Activated naive CD4-positive, alpha-beta T cell treated with anti-CD3 and anti-CD28 coated beads for 36 hours (primary cell): ENCODE measurements at regions not wholly inside any gene's neighbourhood (a gene's known extent, or its start where the extent isn't known, plus 50 kb on each side); places are given as distances from the start of the nearest gene placed in this dataset.

Source experiments
- CTCF ChIA-PET: fragments of 350-600 bp; sonication (Branson Sonifier 250); formaldehyde crosslinking; loops from one replicate; lab custom pipeline; 2021; ENCODE audit warnings: antibody characterized with exemption; lab: Charles Lee
- DNase-seq: peaks from one replicate; pipeline ENCODE4 v3.0.0-alpha.2; 2020
- H3K27ac Mint-ChIP-seq: one replicate; pipeline ENCODE4 v1.8.0; 2021; ENCODE audit warnings: mild to moderate bottlenecking, mixed read lengths
- H3K27me3 Mint-ChIP-seq: one replicate; pipeline ENCODE4 v1.8.0; 2021; ENCODE audit warnings: low read depth, mixed read lengths
- H3K36me3 Mint-ChIP-seq: one replicate; pipeline ENCODE4 v1.8.0; 2021; ENCODE audit warnings: low read depth, mixed read lengths
- H3K4me1 Mint-ChIP-seq: one replicate; pipeline ENCODE4 v1.8.0; 2021; ENCODE audit warnings: low read depth, mixed read lengths
- H3K4me3 Mint-ChIP-seq: one replicate; pipeline ENCODE4 v1.8.0; 2021; ENCODE audit warnings: mild to moderate bottlenecking, moderate library complexity, mixed read lengths
- H3K9me3 Mint-ChIP-seq: one replicate; pipeline ENCODE4 v1.8.0; 2021; ENCODE audit warnings: mixed read lengths
- intact Hi-C: fragments of 100-400 bp; cut with micrococcal nuclease; formaldehyde crosslinking; loops from one replicate; pipeline ENCODE4 v1.15.1; 2023

- Mint-ChIP-seq H3K36me3 (no peaks in the 10 kb centered on the region), H3K4me3 (no peak overlapping the region), H3K9me3 (no peaks in the 10 kb centered on the region), H3K27ac (no peak overlapping the region), H3K27me3 (peaks cover 13% of the 10 kb centered on the region), H3K4me1 (peaks cover 5% of the 10 kb centered on the region)
- CTCF ChIA-PET, result no interaction called here
- intact Hi-C loops, result no loop called here
- no peak for DNase-seq
Observed at GRCh38 chr13:34151885-34152284, 333.9 kb downstream of the RFC3 start.

- H3K4me3 Mint-ChIP-seq, result no peak overlapping the region
- peaks cover 8% of the 10 kb centered on the region for H3K4me1 Mint-ChIP-seq
- H3K9me3 Mint-ChIP-seq, result no peaks in the 10 kb centered on the region
- CTCF ChIA-PET, result interaction anchor here (1.2 kb wide), 1 partner anchor 9 kb away, joined by 3 read pairs; no protein-coding TSS in a partner anchor
- H3K36me3 Mint-ChIP-seq, result no peaks in the 10 kb centered on the region
- H3K27ac Mint-ChIP-seq, result no peak overlapping the region
- peaks cover 17% of the 10 kb centered on the region for H3K27me3 Mint-ChIP-seq
- intact Hi-C loops, result no loop called here
- DNase-seq, result no peak
Observed at GRCh38 chr13:34152409-34152808, 334.5 kb downstream of the RFC3 start.

GRCh38 chr13:34152996-34153395 is 335.0 kb downstream of the RFC3 start:
- CTCF ChIA-PET, result interaction anchor here (1.2 kb wide), 1 partner anchor 9 kb away, joined by 3 read pairs; no protein-coding TSS in a partner anchor
- no peak overlapping the region for H3K27ac Mint-ChIP-seq
- intact Hi-C loops, result no loop called here
- no peaks in the 10 kb centered on the region for H3K9me3 Mint-ChIP-seq
- DNase-seq, result no peak
- H3K36me3 Mint-ChIP-seq, result no peaks in the 10 kb centered on the region
- H3K27me3 Mint-ChIP-seq, result peaks cover 20% of the 10 kb centered on the region
- peaks cover 8% of the 10 kb centered on the region for H3K4me1 Mint-ChIP-seq
- no peak overlapping the region for H3K4me3 Mint-ChIP-seq

GRCh38 chr13:34153428-34154180 is 335.7 kb downstream of the RFC3 start:
- no peak for DNase-seq
- Mint-ChIP-seq H3K9me3 (no peaks in the 10 kb centered on the region), H3K27ac (no peak overlapping the region), H3K27me3 (peaks cover 22% of the 10 kb centered on the region), H3K4me3 (no peak overlapping the region), H3K36me3 (no peaks in the 10 kb centered on the region), H3K4me1 (peaks cover 8% of the 10 kb centered on the region)
- CTCF ChIA-PET, result interaction anchor here (0.6 to 1.2 kb wide), 2 partner anchors 8 to 267 kb away, joined by 3 read pairs; no protein-coding TSS in a partner anchor
- intact Hi-C loops, result no loop called here

GRCh38 chr13:34155931-34156607 is 338.1 kb downstream of the RFC3 start:
- intact Hi-C loops, result loop anchor here (2.0 to 5.0 kb wide), 3 partner anchors 613 to 787 kb away; partner anchors contain the start of gene NBEA
- H3K36me3 Mint-ChIP-seq, result no peaks in the 10 kb centered on the region
- no peak overlapping the region for H3K4me3 Mint-ChIP-seq
- CTCF ChIA-PET, result interaction anchor here (0.8 kb wide), 1 partner anchor 183 kb away, joined by 4 read pairs; no protein-coding TSS in a partner anchor
- peaks cover 28% of the 10 kb centered on the region for H3K27me3 Mint-ChIP-seq
- no peak for DNase-seq
- peaks cover 8% of the 10 kb centered on the region for H3K4me1 Mint-ChIP-seq
- H3K27ac Mint-ChIP-seq, result no peak overlapping the region
- H3K9me3 Mint-ChIP-seq, result no peaks in the 10 kb centered on the region

GRCh38 chr13:34156841-34157365 is 339.0 kb downstream of the RFC3 start:
- Mint-ChIP-seq H3K27me3 (peaks cover 30% of the 10 kb centered on the region), H3K4me3 (no peak overlapping the region), H3K4me1 (peaks cover 8% of the 10 kb centered on the region), H3K9me3 (no peaks in the 10 kb centered on the region), H3K27ac (no peak overlapping the region), H3K36me3 (no peaks in the 10 kb centered on the region)
- CTCF ChIA-PET, result no interaction called here
- peak; percentile 68 for DNase-seq
- intact Hi-C loops, result loop anchor here (2.0 to 5.0 kb wide), 3 partner anchors 614 to 786 kb away; partner anchors contain the start of gene NBEA

GRCh38 chr13:34159946-34160345 is 342.0 kb downstream of the RFC3 start:
- no peaks in the 10 kb centered on the region for H3K9me3 Mint-ChIP-seq
- H3K4me1 Mint-ChIP-seq, result peaks cover 8% of the 10 kb centered on the region
- no peak for DNase-seq
- H3K36me3 Mint-ChIP-seq, result no peaks in the 10 kb centered on the region
- peaks cover 26% of the 10 kb centered on the region for H3K27me3 Mint-ChIP-seq
- H3K27ac Mint-ChIP-seq, result no peak overlapping the region
- CTCF ChIA-PET, result no interaction called here
- intact Hi-C loops, result loop anchor here (5.0 kb wide), 1 partner anchor 692 kb away; no protein-coding TSS in a partner anchor
- H3K4me3 Mint-ChIP-seq, result no peak overlapping the region

GRCh38 chr13:34161931-34162543 is 344.1 kb downstream of the RFC3 start:
- H3K9me3 Mint-ChIP-seq, result no peaks in the 10 kb centered on the region
- no peak for DNase-seq
- peaks cover 23% of the 10 kb centered on the region for H3K27me3 Mint-ChIP-seq
- intact Hi-C loops, result no loop called here
- CTCF ChIA-PET, result interaction anchor here (0.8 kb wide), 1 partner anchor 9 kb away, joined by 3 read pairs; no protein-coding TSS in a partner anchor
- H3K36me3 Mint-ChIP-seq, result no peaks in the 10 kb centered on the region
- peaks cover 3% of the 10 kb centered on the region for H3K4me1 Mint-ChIP-seq
- H3K27ac Mint-ChIP-seq, result no peak overlapping the region
- H3K4me3 Mint-ChIP-seq, result no peak overlapping the region

GRCh38 chr13:34162544-34162933 is 344.6 kb downstream of the RFC3 start:
- H3K4me1 Mint-ChIP-seq, result no peaks in the 10 kb centered on the region
- H3K9me3 Mint-ChIP-seq, result no peaks in the 10 kb centered on the region
- intact Hi-C loops, result no loop called here
- H3K4me3 Mint-ChIP-seq, result no peak overlapping the region
- no peak for DNase-seq
- H3K27ac Mint-ChIP-seq, result no peak overlapping the region
- H3K27me3 Mint-ChIP-seq, result peaks cover 19% of the 10 kb centered on the region
- CTCF ChIA-PET, result no interaction called here
- H3K36me3 Mint-ChIP-seq, result no peaks in the 10 kb centered on the region

- H3K4me1 Mint-ChIP-seq, result no peaks in the 10 kb centered on the region
- CTCF ChIA-PET, result no interaction called here
- H3K36me3 Mint-ChIP-seq, result no peaks in the 10 kb centered on the region
- no peaks in the 10 kb centered on the region for H3K9me3 Mint-ChIP-seq
- DNase-seq, result no peak
- intact Hi-C loops, result no loop called here
- peaks cover 6% of the 10 kb centered on the region for H3K27me3 Mint-ChIP-seq
- no peak overlapping the region for H3K4me3 Mint-ChIP-seq
- H3K27ac Mint-ChIP-seq, result no peak overlapping the region
Observed at GRCh38 chr13:34164582-34164981, 346.6 kb downstream of the RFC3 start.

GRCh38 chr13:34165158-34165557 is 347.2 kb downstream of the RFC3 start:
- intact Hi-C loops, result no loop called here
- CTCF ChIA-PET, result no interaction called here

GRCh38 chr13:34166406-34166805 is 348.5 kb downstream of the RFC3 start:
- Mint-ChIP-seq H3K36me3 (no peaks in the 10 kb centered on the region), H3K27me3 (peaks cover 6% of the 10 kb centered on the region), H3K27ac (no peak overlapping the region), H3K4me1 (no peaks in the 10 kb centered on the region), H3K4me3 (no peak overlapping the region), H3K9me3 (no peaks in the 10 kb centered on the region)
- CTCF ChIA-PET, result no interaction called here
- DNase-seq, result no peak
- intact Hi-C loops, result no loop called here

More at GRCh38 chr13:34165158-34165557, 347.2 kb downstream of the RFC3 start:
- no peaks in the 10 kb centered on the region for H3K4me1 Mint-ChIP-seq
- no peak for DNase-seq
- peaks cover 6% of the 10 kb centered on the region for H3K27me3 Mint-ChIP-seq
- H3K36me3 Mint-ChIP-seq, result no peaks in the 10 kb centered on the region
- no peak overlapping the region for H3K4me3 Mint-ChIP-seq
- no peak overlapping the region for H3K27ac Mint-ChIP-seq
- no peaks in the 10 kb centered on the region for H3K9me3 Mint-ChIP-seq
